ENCODE measurements at regions not wholly inside any gene's neighbourhood (a gene's known extent, or its start where the extent isn't known, plus 50 kb on each side); places are given as distances from the start of the nearest gene placed in this dataset.
"Not testable (repeated sequence)": the region's sequence is repeated elsewhere in the genome, so short reads cannot be mapped to it uniquely, and the experiment has no call there.

DNA sequence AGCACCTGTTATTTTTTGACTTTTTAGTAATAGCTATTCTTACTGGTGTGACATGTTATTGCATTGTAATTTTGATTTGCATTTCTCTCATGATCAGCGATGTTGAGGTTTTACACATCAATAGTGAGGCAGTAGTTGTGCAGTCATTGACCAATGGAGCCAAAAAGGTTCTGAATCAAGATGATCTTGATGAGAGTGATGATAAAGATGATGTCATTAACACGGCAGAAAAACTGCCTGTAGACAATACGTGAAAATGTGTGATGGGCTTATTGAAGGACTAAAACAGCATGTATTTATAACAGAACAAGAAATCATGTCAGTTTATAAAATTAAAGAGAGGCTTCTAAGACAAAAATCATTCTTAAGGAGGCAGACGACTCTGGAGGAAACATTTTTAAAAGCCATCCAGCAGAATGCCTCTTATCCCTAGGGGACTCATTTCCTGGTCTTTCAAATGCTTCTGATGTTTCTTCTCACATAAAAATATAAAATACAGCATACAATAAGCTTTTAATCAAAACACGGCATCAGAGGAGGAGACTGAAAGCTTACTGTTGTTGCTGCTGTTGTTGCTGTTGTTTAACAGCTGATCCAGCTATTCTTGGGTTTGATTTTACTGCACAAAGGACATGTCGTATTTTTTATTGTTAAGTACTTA is 400.3 kb downstream of the LTN1 start:
- TF ChIP-seq, protein P1, sequence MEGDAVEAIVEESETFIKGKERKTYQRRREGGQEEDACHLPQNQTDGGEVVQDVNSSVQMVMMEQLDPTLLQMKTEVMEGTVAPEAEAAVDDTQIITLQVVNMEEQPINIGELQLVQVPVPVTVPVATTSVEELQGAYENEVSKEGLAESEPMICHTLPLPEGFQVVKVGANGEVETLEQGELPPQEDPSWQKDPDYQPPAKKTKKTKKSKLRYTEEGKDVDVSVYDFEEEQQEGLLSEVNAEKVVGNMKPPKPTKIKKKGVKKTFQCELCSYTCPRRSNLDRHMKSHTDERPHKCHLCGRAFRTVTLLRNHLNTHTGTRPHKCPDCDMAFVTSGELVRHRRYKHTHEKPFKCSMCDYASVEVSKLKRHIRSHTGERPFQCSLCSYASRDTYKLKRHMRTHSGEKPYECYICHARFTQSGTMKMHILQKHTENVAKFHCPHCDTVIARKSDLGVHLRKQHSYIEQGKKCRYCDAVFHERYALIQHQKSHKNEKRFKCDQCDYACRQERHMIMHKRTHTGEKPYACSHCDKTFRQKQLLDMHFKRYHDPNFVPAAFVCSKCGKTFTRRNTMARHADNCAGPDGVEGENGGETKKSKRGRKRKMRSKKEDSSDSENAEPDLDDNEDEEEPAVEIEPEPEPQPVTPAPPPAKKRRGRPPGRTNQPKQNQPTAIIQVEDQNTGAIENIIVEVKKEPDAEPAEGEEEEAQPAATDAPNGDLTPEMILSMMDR (IDR thresholded peaks at IDR 0.05), result no peak
- Histone ChIP-seq H3K27ac (no peak overlapping the region), H3K4me3 (no peak overlapping the region)
- DNase-seq (ENCODE audit: low spot score), result no peak

DNA sequence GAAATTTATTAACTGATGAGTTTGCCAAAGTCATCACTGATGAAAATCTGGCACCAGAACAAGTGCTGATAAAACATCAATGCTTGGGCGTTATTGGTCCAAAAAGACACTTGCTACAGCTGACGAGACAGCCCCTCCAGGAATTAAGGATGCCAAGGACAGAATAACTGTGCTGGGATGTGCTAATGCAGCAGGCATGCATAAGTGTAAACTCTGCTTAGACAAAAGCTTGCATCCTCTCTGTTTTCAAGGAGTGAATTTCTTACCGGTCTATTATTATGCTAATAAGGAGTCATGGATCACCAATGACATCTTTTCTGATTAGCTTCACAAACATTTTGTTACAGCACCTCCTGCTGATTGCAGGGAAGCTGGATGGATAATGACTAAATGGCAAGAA is 402.0 kb downstream of the LTN1 start:
- no peak overlapping the region for H3K4me3 ChIP-seq
- TF ChIP-seq, protein P1 (IDR thresholded peaks at IDR 0.05), result no peak
- no peak overlapping the region for H3K27ac ChIP-seq
- DNase-seq (ENCODE audit: low spot score), result no peak

DNA sequence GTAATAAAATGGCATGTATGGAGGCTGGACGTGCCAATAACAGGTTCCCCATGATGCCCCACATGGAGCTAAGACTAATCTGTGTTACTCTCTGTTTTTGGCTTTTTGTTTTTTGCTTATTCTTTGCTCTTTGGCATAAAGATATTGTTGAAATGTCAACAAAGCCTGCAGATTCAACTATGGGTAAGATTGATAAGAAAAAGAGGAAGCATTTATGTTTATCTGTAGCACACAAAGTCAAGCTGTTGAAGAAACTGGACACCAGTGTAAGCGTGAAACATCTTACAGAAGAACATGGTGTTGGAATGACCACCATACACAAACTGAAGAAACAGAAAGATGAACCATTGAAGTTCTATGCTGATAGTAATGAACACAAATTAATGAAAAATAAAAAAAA is 402.7 kb downstream of the LTN1 start:
- TF ChIP-seq, protein P1 (IDR thresholded peaks at IDR 0.05), result no peak
- H3K27ac ChIP-seq, result no peak overlapping the region
- no peak overlapping the region for H3K4me3 ChIP-seq
- DNase-seq (ENCODE audit: low spot score), result no peak

DNA sequence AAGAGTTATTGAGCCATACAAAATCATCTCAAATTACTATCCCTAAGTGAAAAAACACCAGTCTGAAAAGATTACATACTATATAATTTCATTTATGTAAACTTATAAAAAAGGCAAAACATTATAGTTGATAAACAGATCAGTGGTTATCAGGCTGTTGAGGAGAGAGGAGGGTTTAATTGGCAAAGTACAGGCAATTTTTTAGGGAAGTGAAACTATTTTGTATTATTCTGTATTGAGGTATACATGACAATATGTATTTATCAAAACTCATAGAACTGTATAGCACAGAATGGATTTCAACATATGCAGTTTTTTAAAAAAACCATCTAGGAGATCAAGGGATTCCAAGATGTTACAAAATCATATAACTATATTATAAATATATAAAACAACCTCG is 403.7 kb downstream of the LTN1 start:
- no peak for DNase-seq (ENCODE audit: low spot score)
- Histone ChIP-seq H3K4me3 (no peak overlapping the region), H3K27ac (no peak overlapping the region)
- TF ChIP-seq, protein P1 (IDR thresholded peaks at IDR 0.05), result no peak

DNA sequence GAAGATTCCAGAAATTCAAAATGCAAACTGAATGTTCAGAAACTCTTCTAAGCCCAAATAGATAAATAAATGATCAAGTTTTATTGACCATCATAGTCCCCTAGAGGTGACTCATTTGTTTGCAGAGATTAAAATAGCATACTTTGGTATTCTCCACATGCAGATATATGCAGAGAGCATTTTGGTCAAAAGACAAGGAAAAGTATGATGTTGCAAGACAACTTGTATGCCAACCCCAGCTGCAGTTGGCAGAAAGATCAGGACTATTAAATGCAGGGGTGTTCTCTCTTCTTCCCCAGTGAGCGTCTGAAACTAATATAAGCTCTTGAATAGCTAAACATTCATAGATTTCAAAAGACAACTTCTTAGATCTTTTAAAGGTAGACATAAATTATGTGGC is 404.9 kb downstream of the LTN1 start:
- Histone ChIP-seq H3K27ac (no peak overlapping the region), H3K4me3 (no peak overlapping the region)
- TF ChIP-seq, protein P1 (IDR thresholded peaks at IDR 0.05), result no peak
- no peak for DNase-seq (ENCODE audit: low spot score)

DNA sequence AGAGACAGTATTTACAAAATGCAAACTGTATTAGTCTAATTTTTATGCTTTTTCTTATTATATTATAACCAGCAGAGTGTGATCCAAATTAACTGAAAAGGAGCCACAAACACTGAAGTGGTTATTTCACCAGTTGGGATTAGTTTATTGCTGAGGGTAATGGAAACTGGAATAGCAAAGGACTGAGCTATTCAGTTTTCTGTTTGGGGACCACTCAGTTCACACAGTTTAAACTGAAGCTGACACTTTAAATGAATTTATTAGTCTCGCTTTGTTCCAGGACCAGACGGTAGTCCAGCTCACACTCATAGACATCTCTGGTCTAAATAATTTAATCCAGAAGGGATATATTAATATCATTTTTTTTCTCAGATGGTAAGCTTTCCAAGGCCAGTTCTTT is 410.7 kb downstream of the LTN1 start:
- no peak for DNase-seq (ENCODE audit: low spot score)
- H3K4me3 ChIP-seq, result no peak overlapping the region
- TF ChIP-seq, protein P1 (IDR thresholded peaks at IDR 0.05), result no peak
- no peak overlapping the region for H3K27ac ChIP-seq

DNA sequence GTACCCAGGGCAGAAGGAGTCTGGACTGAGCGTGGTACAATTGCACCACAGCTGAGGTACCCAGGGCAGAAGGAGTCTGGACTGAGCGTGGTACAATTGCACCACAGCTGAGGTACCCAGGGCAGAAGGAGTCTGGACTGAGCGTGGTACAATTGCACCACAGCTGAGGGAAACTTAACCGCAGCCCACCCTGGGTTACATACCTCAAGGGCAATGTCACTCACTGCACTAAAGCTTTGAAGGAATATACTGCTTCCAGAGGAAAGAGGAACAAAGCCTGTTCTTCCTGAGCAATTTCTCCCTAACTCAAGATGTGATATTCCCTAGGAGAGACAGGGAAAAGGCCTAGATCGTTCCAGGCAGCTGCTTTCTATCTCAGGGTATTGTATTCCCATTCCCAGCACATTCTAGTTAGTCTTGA is 411.4 kb downstream of the LTN1 start:
- H3K4me3 ChIP-seq; H3K27ac ChIP-seq; DNase-seq (ENCODE audit: low spot score): not testable (repeated sequence)

Data from coronary artery (tissue), 2 donors.